DMS 273 (cell line): ENCODE measurements at regions not wholly inside any gene's neighbourhood (a gene's known extent, or its start where the extent isn't known, plus 50 kb on each side); places are given as distances from the start of the nearest gene placed in this dataset.
"Not testable (repeated sequence)": the region's sequence is repeated elsewhere in the genome, so short reads cannot be mapped to it uniquely, and the experiment has no call there.

ENCODE experiments used
- DNase-seq: peaks from one replicate; lab custom pipeline; 2025; ENCODE audit not compliant: unreplicated experiment; lab: John Stamatoyannopoulos, UW

- DNase-seq, result not testable (repeated sequence)
These were observed 83.1 kb upstream of the GOLGA6L4 start for GRCh38 chr15:84152381-84152979.

DNA sequence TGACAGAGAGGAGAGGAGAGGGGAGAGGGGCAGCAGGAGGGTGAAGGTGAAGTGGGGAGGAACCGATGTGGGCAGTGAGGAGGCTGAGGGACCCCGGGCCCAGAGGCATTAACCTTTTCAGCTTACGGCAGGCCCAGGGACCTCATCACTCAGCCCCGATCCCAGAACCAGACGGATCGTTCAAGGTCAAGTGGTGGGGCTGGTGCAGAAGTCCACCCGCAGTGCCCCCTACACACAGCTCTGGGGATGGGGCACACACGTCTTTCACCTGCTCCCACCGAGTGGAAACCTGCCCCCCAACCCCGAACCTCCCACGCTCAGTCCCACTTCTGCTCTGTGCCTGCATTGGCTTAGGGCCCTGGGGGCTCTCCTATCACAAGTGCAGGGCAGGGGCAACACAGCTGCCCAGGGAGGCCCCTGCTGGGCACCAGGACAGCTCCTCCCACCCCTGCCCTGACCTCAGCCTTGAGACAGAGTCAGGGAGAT, 81.9 kb upstream of the GOLGA6L4 start:
- DNase-seq, result not testable (repeated sequence)

DNA sequence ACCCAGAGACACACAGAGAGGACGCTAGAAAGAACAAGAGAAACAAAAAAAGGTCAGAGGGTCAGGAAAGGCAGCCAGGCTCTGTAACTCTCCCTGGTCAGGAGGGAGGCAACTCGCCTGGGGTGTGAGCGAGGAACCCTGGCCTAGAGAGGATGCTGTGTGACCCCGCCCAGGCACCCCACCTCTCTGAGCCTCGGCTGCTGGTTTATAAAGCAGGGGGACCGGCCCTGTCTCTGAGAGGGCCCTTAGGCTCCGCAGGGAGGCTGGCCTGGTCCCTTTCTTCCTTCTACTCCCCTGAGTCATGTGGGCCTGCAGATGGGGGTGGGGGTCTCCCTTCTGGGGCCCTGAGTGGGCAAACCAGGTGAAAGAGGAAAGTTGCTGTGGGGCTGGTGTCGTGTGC, 81.3 kb upstream of the GOLGA6L4 start:
- DNase-seq, result not testable (repeated sequence)

DNA sequence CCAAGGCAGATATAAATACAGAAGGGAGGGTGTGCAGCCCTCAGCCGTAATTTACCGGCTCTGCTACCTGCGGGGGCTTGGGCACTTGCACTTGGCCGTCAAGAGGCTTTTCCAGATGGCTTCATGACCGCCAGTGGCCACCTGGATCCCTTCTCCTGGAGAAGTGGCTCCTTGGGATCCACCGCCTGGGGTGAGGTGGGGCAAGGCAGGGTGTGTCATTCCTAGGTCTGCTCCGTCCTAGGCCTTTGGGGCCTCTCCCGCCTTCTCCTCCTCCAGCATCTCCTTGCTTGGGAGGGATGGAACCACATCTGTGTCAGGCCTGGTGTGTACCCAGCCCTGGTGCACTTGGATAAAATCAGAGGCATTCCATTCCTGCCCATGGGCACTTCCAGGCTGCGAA, 80.8 kb upstream of the GOLGA6L4 start:
- not testable (repeated sequence) for DNase-seq

- not testable (repeated sequence) for DNase-seq
These were observed 79.6 kb upstream of the GOLGA6L4 start for GRCh38 chr15:84155792-84156587.

DNA sequence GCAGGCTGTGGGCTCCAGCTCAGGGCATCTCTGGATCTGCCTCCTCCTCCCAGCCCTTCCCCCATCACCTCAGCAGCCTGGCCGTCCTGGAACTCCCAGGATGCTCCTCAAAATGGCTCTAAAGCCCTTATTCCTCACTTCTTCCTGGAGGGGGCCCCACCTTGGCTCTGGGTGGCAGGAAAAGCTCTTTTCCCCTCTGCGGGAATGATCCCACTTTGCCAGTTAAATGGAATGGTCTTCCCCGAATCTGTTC, 79.1 kb upstream of the GOLGA6L4 start:
- not testable (repeated sequence) for DNase-seq

- not testable (repeated sequence) for DNase-seq
These were observed 78.4 kb upstream of the GOLGA6L4 start for GRCh38 chr15:84157056-84157632.

- DNase-seq, result not testable (repeated sequence)
These were observed 77.7 kb upstream of the GOLGA6L4 start for GRCh38 chr15:84157857-84158256.

DNA sequence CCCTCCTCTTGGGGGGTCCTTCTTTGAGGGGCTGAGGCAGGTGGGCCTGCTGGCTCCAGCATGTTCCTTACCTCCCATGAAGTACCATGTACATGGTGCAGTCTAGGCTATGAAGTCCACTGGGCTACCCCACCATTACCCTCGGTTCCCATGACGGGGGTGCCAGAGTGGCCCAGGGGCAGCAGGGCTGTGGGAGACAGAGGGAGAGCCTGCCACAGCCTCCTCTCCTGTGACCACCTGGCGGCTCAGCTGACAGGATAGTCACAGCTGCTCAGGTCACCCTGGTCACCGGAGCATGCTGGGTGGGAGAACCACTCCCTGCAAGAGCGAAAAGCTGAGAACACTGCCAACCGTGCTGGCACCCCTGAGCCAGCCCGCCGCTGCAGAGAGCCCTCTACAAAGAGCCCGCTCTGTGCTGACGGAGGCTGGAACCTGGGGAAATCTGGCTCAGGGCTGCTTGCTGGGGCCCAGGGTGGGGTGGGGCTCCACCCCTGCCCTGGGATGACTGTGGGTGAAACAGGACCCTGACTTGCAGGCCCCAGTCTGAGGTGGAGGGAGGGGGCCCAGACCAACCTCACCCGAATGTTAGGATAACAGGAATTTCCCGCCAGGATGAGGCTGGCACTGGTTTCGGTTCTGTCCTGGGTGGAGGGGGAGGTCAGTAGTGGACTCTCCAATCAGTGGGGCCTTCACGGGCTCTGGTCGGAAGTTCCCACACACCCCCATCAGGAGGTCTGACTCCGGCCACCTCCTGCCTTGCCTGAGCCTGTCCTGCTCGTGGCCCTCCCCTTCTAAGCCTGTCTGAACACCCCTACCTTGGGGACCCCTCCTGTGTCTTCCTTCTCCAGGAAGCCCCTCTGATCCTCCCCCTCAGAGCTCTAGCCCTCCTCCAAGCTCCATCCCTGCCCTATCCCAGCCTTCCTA, 76.0 kb upstream of the GOLGA6L4 start:
- DNase-seq, result not testable (repeated sequence)

DNA sequence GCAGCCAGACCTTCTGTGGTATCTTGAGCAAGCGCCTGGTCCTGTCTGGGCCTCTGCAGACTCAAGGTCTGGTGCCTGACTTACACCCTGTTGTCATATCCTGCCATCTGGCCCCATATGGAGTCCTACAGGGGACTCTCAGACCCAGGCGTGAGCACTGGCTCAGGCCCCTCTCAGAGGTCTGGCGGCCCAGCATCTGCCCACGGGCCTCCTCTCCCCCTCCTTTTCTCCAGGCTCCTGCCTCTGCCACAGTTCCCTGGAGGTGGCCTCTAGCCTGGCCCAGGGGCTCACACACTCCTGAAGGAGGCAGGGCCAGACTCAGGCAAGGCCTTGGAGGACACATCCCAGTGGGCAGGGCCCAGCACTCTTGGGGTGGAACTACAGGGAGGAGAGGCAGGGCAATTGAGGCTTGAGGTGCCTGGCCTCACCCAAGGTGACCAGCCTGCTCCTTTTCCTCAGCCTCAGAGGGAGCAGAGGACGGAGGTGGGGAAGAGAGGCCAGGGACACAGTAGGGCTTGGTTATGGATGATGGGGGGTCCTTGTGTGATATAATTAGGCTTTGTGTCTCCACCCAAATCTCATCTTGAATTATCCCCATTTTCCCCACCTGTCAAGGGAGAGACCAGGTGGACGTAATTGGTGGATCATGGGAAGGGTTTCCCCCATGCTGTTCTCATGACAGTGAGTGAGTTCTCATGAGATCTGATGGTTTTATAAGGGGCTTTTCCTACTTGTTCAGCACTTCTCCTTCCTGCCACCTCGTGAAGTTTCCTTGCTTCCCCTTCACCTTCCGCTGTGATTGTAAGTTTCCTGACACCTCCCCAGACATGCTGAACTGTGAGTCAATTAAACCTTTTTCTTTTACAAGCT, 70.9 kb upstream of the GOLGA6L4 start:
- DNase-seq, result peak; percentile 69

DNA sequence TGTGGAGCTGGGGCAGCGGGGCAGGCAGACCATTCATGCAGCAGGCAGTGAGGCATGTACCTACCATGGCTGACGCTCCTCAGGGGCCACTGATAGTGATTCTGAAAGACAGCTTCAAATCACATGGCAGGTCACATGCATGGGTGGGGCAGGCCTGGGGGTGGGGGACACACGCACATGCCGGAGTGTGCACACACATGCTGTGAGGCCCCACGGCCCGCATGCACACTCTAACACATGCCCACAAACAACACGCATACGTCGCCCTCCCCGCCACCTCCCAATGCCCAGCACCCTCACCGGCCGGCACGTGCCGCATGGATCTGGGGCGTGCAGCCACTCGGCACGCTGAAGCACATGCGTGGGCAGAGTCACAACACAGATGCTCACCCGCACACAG, 65.5 kb upstream of the GOLGA6L4 start:
- not testable (repeated sequence) for DNase-seq

DNA sequence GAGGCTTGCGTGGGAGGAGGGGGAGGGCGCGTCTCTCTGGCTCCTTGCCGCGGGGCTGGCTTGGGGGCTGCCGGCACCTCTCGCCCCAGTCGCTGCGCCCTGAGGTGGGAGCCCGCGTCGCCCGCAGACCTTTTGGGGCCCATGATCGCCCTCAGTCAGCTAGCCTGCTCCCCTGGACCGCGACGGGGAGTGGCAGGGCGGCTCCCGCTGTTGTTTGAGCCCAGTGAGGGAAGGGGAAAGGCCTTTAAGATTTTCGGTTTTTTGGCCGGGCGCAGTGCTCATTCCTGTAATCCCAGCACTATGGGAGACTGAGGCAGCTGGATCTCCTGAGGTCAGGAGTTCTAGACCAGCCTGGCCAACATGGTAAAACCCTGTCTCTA, 62.4 kb upstream of the GOLGA6L4 start:
- DNase-seq, result not testable (repeated sequence)
